ENCODE measurements at regions not wholly inside any gene's neighbourhood (a gene's known extent, or its start where the extent isn't known, plus 50 kb on each side); places are given as distances from the start of the nearest gene placed in this dataset.

- Histone ChIP-seq H3K27ac (no peak overlapping the region), H3K4me3 (no peak overlapping the region), H3K4me1 (no peaks in the 10 kb centered on the region), H3K36me3 (no peaks in the 10 kb centered on the region), H3K9me3 (peaks cover 0 to 5% (median 0%) of the 10 kb centered on the region in 4 donors), H3K27me3 (no peaks in the 10 kb centered on the region)
- TF ChIP-seq EP300 (IDR thresholded peaks at IDR 0.05) (no peak), POLR2A (IDR thresholded peaks at IDR 0.05) (no peak), CTCF (IDR thresholded peaks at IDR 0.05) (no peak), POLR2AphosphoS5 (IDR thresholded peaks at IDR 0.05) (no peak)
- DNase-seq (no peak), ATAC-seq (ENCODE audit: low FRiP score in 2 of 2) (no peak)
- 82% methylated on average over 1 of the region's 1 CpG; no CpG with 5 or more reads in 1 of the 2 donors for WGBS, 2 donors
These were observed 626.3 kb upstream of the POT1 start for GRCh38 chr7:125555916-125556315.

- no peak for DNase-seq
- no peak for TF ChIP-seq CTCF (IDR thresholded peaks at IDR 0.05)
- no peak overlapping the region for H3K27ac ChIP-seq
- H3K9me3 ChIP-seq: no peaks in the 10 kb centered on the region
- H3K4me3 ChIP-seq: no peak overlapping the region
- H3K27me3 ChIP-seq: no peaks in the 10 kb centered on the region
- ATAC-seq (ENCODE audit: low FRiP score in 2 of 2): no peak
- no peaks in the 10 kb centered on the region for H3K4me1 ChIP-seq
- H3K36me3 ChIP-seq: no peaks in the 10 kb centered on the region
- WGBS, 2 donors: 87 to 92% methylated on average over 5 of the region's 5 CpGs
These were observed 621.4 kb upstream of the POT1 start for GRCh38 chr7:125551008-125551407.

- no peak overlapping the region for H3K4me3 ChIP-seq
- no peak for DNase-seq
- H3K4me1 ChIP-seq: no peaks in the 10 kb centered on the region
- no peaks in the 10 kb centered on the region for H3K27me3 ChIP-seq
- no peaks in the 10 kb centered on the region for H3K9me3 ChIP-seq
- H3K27ac ChIP-seq: no peak overlapping the region
- no peaks in the 10 kb centered on the region for H3K36me3 ChIP-seq
- no peak for ATAC-seq (ENCODE audit: low FRiP score in 2 of 2)
- no peak for TF ChIP-seq CTCF (IDR thresholded peaks at IDR 0.05)
- TF ChIP-seq POLR2A (IDR thresholded peaks at IDR 0.05): no peak
- TF ChIP-seq POLR2AphosphoS5 (IDR thresholded peaks at IDR 0.05): no peak
- no peak for TF ChIP-seq EP300 (IDR thresholded peaks at IDR 0.05)
- WGBS, 2 donors: 84 to 89% methylated on average over 2 of the region's 2 CpGs
These were observed 617.9 kb upstream of the POT1 start for GRCh38 chr7:125547505-125547904.

GRCh38 chr7:125530553-125530952, 600.9 kb upstream of the POT1 start:
- Histone ChIP-seq H3K4me3 (no peak overlapping the region), H3K27me3 (no peaks in the 10 kb centered on the region), H3K36me3 (no peaks in the 10 kb centered on the region), H3K9me3 (no peaks in the 10 kb centered on the region), H3K4me1 (no peaks in the 10 kb centered on the region), H3K27ac (no peak overlapping the region)
- TF ChIP-seq POLR2A (IDR thresholded peaks at IDR 0.05): no peak
- no peak for TF ChIP-seq EP300 (IDR thresholded peaks at IDR 0.05)
- TF ChIP-seq POLR2AphosphoS5 (IDR thresholded peaks at IDR 0.05): no peak
- no peak for TF ChIP-seq CTCF (IDR thresholded peaks at IDR 0.05)
- DNase-seq (no peak), ATAC-seq (ENCODE audit: low FRiP score in 2 of 2) (no peak)
- 89 to 96% methylated on average over 1 of the region's 1 CpG for WGBS, 2 donors

- 85 to 96% methylated on average over 1 of the region's 1 CpG for WGBS, 2 donors
- H3K27ac ChIP-seq: no peak overlapping the region
- no peaks in the 10 kb centered on the region for H3K4me1 ChIP-seq
- H3K4me3 ChIP-seq: no peak overlapping the region
- ATAC-seq (ENCODE audit: low FRiP score in 2 of 2): no peak
- H3K9me3 ChIP-seq: no peaks in the 10 kb centered on the region
- TF ChIP-seq CTCF (IDR thresholded peaks at IDR 0.05) (no peak), POLR2AphosphoS5 (IDR thresholded peaks at IDR 0.05) (no peak), EP300 (IDR thresholded peaks at IDR 0.05) (no peak), POLR2A (IDR thresholded peaks at IDR 0.05) (no peak)
- DNase-seq: no peak
- H3K27me3 ChIP-seq: no peaks in the 10 kb centered on the region
- H3K36me3 ChIP-seq: no peaks in the 10 kb centered on the region
These were observed 599.6 kb upstream of the POT1 start for GRCh38 chr7:125529249-125529648.
